ENCODE measurements at regions not wholly inside any gene's neighbourhood (a gene's known extent, or its start where the extent isn't known, plus 50 kb on each side); places are given as distances from the start of the nearest gene placed in this dataset.
"Not testable (repeated sequence)": the region's sequence is repeated elsewhere in the genome, so short reads cannot be mapped to it uniquely, and the experiment has no call there.

DNA sequence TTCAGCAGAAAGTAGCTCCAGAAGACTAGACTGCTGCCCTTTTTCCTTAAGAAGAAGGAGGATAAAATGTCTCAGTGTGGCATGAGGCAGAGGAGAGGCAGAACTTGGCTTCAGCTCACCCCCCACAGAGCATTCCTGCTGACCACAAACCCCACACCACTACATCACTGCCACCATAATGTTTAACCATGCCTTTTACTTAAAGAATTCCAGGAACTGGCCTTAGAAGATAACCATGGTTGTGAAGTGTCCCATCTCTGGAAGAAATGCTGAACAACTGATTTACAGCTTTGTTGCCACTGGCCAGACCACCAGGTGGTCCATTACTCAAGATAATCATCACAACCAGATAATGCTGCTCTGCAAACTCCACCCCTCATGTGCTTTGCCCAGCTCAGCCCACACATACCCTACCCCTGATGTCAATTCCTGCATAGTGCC lies 154.1 kb downstream of the CD24 start:
- no peak for DNase-seq
- POLR2A ChIA-PET, result no interaction called here
- H3K4me3 Mint-ChIP-seq, result no peak overlapping the region

DNA sequence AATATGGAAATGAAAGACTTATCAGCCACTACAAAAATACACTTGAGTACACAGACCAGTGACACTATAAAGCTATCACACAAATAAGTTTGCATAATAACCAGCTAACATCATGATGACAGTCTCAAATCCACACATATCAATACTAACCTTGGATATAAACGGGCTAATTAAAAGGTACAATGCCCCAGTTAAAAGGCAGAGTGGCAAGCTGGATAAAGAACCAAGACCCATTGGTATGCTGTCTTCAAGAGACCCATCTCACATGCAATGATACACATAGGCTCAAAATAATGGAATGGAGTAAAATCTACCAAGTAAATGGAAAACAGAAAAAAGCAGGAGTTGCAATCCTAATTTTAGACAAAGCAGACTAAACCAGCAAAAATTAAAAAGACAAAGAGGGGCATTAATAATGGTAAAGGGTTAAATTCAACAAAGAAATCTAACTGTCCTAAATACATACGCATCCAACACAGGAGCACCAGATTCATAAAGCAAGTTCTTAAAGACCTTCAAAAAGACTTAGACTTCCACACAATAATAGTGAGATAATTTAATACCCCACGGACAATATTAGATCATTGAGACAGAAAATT lies 163.3 kb downstream of the CD24 start:
- ChIA-PET POLR2A (no interaction called here), CTCF (no interaction called here)
- Mint-ChIP-seq H3K27me3 (peaks cover 12% of the 10 kb centered on the region), H3K27ac (no peak overlapping the region), H3K36me3 (ENCODE audit: low read depth) (peaks cover 7% of the 10 kb centered on the region), H3K4me1 (no peaks in the 10 kb centered on the region), H3K4me3 (no peak overlapping the region), H3K9me3 (peaks cover 27% of the 10 kb centered on the region)
- DNase-seq, result no peak

More for the DNA sequence above, 154.1 kb downstream of the CD24 start:
- Mint-ChIP-seq H3K27ac (no peak overlapping the region), H3K4me1 (no peaks in the 10 kb centered on the region), H3K27me3 (peaks cover 8% of the 10 kb centered on the region), H3K9me3 (no peaks in the 10 kb centered on the region), H3K36me3 (ENCODE audit: low read depth) (no peaks in the 10 kb centered on the region)
- CTCF ChIA-PET, result no interaction called here

DNA sequence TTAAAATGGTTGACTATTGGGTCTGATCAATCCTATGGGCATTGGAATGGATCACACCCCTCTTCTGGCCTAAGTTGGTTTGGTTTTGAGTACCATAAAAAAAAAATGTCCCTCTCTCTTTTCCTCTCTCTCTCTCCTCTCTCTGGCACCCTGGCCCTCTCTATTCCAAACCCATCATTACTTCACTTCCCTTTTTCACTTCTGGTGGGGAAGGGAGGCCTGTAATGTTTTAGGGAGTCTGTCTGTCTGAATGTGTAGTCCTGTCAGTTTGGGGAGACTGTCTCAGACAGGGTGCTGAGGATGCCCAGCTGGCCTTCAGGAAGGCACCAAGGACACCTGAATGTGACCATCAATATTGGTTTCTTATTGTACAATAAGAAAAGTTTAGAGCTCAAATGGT lies 165.8 kb downstream of the CD24 start:
- Mint-ChIP-seq H3K9me3 (peaks cover 27% of the 10 kb centered on the region), H3K27ac (no peak overlapping the region), H3K27me3 (peaks cover 12% of the 10 kb centered on the region), H3K4me3 (no peak overlapping the region), H3K4me1 (no peaks in the 10 kb centered on the region), H3K36me3 (ENCODE audit: low read depth) (peaks cover 7% of the 10 kb centered on the region)
- no peak for DNase-seq
- CTCF ChIA-PET, result no interaction called here
- POLR2A ChIA-PET, result no interaction called here

DNA sequence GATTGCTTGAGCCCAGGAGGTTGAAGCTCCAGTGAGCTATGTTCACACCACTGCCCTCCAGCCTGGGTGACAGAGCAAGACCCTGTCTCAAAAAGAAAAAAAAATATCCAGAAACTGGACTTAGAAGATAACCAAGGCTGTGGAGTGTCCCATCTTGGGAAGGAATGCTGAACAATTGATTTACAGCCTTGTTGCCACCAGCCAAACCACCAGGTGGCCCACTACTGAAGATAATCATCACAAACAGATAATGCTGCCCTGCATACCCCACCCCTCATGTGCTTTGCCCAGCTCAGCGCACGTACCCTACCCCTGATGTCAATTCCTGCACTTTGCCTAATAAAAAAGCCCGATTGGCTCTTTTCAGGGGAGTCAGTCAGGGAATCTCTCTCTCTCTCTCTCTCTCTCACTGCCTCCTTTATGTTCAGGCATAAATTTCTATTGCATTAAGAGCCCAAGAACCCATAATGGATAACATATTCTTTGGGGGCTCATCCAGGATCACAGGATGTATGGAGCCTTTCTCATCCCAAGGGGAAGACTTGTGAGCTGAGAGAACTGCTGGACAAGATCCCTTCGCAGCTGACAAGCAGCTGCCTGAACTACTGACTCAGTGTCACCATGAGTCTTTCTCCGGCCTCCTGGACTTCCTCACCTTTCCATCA lies 166.4 kb downstream of the CD24 start:
- Mint-ChIP-seq H3K4me1 (no peaks in the 10 kb centered on the region), H3K36me3 (ENCODE audit: low read depth) (peaks cover 7% of the 10 kb centered on the region), H3K27ac (no peak overlapping the region), H3K27me3 (peaks cover 8% of the 10 kb centered on the region), H3K4me3 (no peak overlapping the region), H3K9me3 (peaks cover 27% of the 10 kb centered on the region)
- no peak for DNase-seq
- ChIA-PET CTCF (no interaction called here), POLR2A (no interaction called here)

DNA sequence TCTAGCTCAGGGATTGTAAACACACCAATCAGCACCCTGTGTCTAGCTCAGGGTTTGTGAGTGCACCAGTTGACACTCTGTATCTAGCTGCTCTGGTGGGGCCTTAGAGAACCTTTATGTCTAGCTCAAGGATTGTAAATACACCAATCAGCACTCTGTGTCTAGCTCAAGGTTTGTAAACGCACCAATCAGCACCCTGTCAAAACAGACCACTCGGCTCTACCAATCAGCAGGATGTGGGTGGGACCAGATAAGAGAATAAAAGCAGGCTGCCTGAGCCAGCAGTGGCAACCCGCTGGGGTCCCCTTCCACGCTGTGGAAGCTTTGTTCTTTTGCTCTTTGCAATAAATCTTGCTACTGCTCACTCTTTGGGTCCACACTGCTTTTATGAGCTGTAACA lies 168.3 kb downstream of the CD24 start:
- DNase-seq; H3K4me1 Mint-ChIP-seq; H3K4me3 Mint-ChIP-seq; CTCF ChIA-PET; H3K27me3 Mint-ChIP-seq; H3K27ac Mint-ChIP-seq; H3K36me3 Mint-ChIP-seq (ENCODE audit: low read depth); POLR2A ChIA-PET: not testable (repeated sequence)
- peaks cover 22% of the 10 kb centered on the region for H3K9me3 Mint-ChIP-seq

DNA sequence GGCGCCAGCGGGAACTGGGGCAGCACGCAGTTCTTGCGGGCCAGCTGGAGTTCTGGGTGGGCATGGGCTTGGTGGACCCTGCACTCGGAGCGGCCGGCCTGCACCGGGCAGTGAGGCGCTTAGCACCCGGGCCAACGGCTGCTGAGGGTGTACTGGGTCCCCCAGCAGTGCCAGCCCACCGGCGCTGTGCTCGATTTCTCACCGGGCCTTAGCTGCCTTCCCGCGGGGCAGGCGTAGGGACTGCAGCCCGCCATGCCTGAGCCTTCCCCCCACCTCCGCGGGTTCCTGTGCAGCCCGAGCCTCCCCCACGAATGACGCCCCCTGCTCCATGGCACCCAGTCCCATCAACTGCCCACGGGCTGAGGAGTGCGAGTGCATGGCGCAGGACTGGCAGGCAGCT lies 168.8 kb downstream of the CD24 start:
- peaks cover 17% of the 10 kb centered on the region for H3K9me3 Mint-ChIP-seq
- H3K27ac Mint-ChIP-seq, result no peak overlapping the region
- POLR2A ChIA-PET, result no interaction called here
- H3K27me3 Mint-ChIP-seq, result peaks cover 5% of the 10 kb centered on the region
- H3K4me3 Mint-ChIP-seq, result no peak overlapping the region
- CTCF ChIA-PET, result no interaction called here
- H3K4me1 Mint-ChIP-seq, result no peaks in the 10 kb centered on the region
- no peak for DNase-seq
- peaks cover 2% of the 10 kb centered on the region for H3K36me3 Mint-ChIP-seq (ENCODE audit: low read depth)

DNA sequence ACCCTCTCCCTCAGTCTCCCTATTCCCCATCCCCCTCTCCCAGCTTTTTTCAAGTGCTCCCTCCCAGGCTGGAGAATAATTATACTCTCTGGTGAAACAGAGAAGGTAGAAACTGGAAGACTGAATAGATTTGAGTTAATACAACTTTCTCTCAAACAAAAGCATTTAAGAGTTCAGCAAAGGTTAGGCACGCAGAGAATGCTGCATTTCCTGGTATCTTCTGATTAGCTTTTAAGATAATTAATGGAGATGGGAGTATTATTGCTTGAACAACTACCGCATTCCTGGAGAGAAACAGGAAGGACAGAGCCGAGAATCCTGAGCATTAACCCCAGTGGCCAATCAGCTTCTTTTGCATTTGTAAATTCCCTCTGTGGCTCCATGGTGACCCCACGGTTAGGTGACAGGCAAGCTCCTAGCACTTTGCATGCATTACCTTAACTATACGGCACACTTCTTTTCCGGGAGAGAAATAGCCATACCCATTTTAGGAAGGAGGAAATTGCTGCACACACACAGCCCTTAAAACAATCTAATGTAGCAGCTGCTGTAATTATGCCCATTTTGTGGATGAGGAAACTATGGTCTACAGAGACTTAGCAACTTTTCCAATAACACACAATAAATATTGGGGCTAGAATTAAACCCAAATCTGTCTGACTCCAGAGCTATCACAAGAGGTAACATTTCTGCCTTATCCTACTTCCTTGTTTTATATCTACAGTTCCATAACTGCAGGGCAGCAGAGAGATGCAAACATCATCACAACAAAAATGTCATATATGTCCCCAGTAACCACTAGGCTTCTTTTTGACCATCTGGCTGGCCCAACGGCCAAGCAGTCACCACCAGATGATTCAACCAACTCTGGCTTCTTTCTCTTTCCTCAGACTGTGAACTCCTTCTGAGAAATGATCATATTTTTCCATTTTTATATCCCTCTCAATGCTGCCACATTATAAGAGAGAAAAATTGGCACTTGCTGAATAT lies 169.9 kb downstream of the CD24 start:
- no peak overlapping the region for H3K27ac Mint-ChIP-seq
- ChIA-PET CTCF (interaction anchor here (0.7 to 0.9 kb wide), 2 partner anchors 17 to 193 kb away, joined by 3 read pairs; no protein-coding TSS in a partner anchor), POLR2A (no interaction called here)
- peaks cover 9% of the 10 kb centered on the region for H3K9me3 Mint-ChIP-seq
- peaks cover 2% of the 10 kb centered on the region for H3K4me1 Mint-ChIP-seq
- no peak overlapping the region for H3K4me3 Mint-ChIP-seq
- peaks cover 2% of the 10 kb centered on the region for H3K36me3 Mint-ChIP-seq (ENCODE audit: low read depth)
- H3K27me3 Mint-ChIP-seq, result peaks cover 14% of the 10 kb centered on the region
- no peak for DNase-seq

DNA sequence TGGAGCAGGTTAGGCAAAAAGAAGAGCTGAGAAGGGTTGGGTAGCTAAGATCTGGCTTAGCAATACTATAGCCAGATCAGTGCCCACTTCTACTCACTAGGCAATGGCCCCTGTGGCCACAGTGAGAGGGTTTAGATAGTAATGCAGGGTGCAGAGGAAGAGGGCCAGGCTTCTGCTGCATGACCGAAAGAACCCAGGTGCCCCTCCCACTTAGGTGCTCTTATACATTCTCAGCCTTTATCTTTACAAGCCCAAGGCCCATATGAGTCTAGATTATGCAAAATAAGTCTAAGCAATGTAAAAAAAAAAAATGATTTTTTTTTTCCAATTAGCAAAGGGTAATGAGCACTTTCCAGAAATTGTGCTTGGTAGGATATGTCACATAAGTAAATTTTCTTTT lies 171.3 kb downstream of the CD24 start:
- Mint-ChIP-seq H3K4me1 (peaks cover 11% of the 10 kb centered on the region), H3K4me3 (no peak overlapping the region), H3K36me3 (ENCODE audit: low read depth) (no peaks in the 10 kb centered on the region), H3K27ac (no peak overlapping the region), H3K27me3 (peaks cover 22% of the 10 kb centered on the region), H3K9me3 (peaks cover 3% of the 10 kb centered on the region)
- CTCF ChIA-PET, result no interaction called here
- POLR2A ChIA-PET, result no interaction called here
- DNase-seq, result no peak

DNA sequence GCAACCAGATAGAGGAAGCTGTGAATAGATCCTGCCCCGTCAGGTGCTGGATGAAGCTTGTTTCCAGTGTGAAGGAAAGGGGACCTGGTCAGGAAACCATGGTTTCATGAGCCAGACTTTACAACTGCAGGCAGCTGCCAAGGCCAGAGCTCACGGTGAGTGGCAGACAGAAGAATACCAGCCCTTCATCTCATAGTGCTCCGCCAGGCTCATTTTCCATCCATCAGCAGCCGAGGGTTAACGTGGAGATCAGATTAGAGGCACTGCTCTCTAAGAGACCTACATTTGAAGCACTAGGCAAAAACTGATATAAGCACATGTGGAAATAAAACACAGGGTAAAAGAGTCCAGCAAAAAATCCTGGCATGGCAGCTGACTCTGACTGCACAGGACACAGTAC lies 172.4 kb downstream of the CD24 start:
- peaks cover 28% of the 10 kb centered on the region for H3K27me3 Mint-ChIP-seq
- no peaks in the 10 kb centered on the region for H3K36me3 Mint-ChIP-seq (ENCODE audit: low read depth)
- CTCF ChIA-PET, result no interaction called here
- POLR2A ChIA-PET, result no interaction called here
- DNase-seq, result no peak
- H3K9me3 Mint-ChIP-seq, result no peaks in the 10 kb centered on the region
- H3K4me1 Mint-ChIP-seq, result peaks cover 11% of the 10 kb centered on the region
- H3K4me3 Mint-ChIP-seq, result no peak overlapping the region
- no peak overlapping the region for H3K27ac Mint-ChIP-seq

DNA sequence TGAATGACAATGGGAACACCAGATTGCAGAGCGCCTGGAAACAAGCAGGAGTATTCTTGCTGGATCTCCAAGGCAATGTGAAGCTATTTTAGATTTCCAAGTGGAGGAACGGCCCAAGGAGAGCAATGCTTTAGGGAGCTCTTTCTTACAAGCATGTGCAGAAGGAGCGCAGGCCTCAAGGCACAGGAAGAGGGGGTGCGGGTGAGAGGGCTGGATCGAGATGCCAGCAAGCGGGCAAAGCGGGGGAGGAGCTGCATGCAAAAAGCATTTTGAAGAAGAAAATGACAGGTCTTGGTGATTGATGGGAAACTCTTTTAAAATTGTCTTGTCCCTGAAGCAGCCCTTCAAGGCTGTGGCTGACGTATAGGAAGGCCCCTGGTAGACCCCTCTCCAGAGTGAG lies 171.9 kb downstream of the QRSL1 start:
- peaks cover 28% of the 10 kb centered on the region for H3K27me3 Mint-ChIP-seq
- no peak for DNase-seq
- CTCF ChIA-PET, result no interaction called here
- POLR2A ChIA-PET, result no interaction called here
- no peaks in the 10 kb centered on the region for H3K9me3 Mint-ChIP-seq
- H3K4me1 Mint-ChIP-seq, result peaks cover 11% of the 10 kb centered on the region
- no peaks in the 10 kb centered on the region for H3K36me3 Mint-ChIP-seq (ENCODE audit: low read depth)
- no peak overlapping the region for H3K4me3 Mint-ChIP-seq
- H3K27ac Mint-ChIP-seq, result no peak overlapping the region

DNA sequence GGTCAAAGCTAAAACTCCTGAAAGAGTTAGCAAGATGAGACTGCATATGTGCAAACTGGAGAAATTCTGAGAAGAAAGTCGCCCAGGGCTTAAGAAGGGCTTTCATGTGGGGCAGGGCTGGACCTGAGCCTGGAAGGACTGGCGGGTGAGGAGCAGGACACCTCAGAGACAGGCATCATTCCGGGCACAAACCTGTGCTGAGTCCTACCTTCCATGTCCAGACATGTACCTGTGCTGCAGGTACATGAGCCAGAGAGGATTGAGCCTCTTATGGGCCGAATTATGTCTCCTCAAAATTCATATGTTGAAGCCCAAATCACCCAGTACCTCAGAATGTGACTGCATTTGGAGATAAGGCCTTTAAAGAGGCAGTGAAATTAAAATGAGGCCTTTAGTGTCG lies 171.0 kb downstream of the QRSL1 start:
- H3K27me3 Mint-ChIP-seq, result peaks cover 33% of the 10 kb centered on the region
- H3K4me1 Mint-ChIP-seq, result peaks cover 11% of the 10 kb centered on the region
- ChIA-PET POLR2A (no interaction called here), CTCF (no interaction called here)
- H3K36me3 Mint-ChIP-seq (ENCODE audit: low read depth), result no peaks in the 10 kb centered on the region
- DNase-seq, result no peak
- H3K27ac Mint-ChIP-seq, result no peak overlapping the region
- H3K9me3 Mint-ChIP-seq, result no peaks in the 10 kb centered on the region
- H3K4me3 Mint-ChIP-seq, result no peak overlapping the region

DNA sequence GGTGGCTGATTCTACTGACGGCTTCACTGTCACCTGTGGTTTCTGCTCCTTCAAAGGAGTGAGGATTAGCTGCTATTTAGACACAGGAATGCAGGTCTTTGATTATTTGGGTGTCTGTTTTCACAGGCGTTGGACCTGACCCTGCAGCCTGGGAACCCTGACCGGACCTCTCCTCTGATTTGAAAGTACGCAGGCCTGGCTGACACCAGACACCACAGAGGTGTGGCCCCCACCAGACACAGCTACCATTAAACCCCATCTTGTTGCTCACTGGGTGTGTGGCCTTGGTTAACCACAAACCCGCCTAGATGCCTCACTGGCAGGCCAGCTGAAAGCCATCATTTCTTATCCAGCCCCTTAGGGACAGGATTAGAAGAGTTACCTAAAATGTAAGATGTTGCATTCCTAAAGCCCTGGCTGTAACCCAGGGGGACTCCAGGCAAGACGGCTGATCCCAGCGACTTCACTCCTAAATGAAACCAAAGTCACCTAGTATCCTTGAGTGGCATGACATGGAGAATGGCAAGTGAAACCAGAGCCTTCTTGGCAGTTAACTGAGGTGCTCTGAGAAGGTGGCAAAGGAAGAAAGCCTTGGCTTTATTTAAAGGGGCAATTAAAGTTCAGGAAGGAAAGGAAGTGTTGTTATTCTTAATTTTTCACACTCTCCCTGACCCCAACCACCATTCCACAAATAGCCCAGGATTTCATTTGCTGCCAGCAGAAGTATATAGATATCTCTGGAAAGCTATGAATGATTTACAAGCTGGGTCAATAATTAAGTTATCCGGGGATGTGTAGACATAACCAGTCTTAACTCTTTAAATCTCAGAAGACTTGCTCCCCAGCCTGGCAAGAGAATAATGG lies 169.9 kb downstream of the QRSL1 start:
- CTCF ChIA-PET, result no interaction called here
- H3K9me3 Mint-ChIP-seq, result no peaks in the 10 kb centered on the region
- H3K27me3 Mint-ChIP-seq, result peaks cover 36% of the 10 kb centered on the region

DNA sequence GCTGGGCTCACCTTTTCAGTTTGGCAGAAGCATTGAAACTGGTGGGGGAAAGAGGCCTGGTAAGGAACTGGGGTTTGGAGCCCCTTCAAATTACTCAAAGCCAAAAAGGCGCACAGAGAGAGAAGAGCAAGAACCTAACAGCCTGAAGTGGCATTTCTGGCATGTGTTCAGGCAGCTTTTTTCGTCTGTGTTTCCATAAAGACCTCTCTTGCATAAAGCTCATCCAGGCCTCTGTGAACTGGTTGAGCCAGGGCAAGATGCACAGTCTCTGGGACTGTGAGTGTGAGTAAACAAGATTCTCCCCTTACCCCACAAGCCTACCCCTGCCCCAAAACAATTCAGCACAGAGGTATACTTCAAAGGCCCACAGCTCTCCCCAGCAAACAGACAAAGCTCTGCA lies 167.8 kb downstream of the QRSL1 start:
- Mint-ChIP-seq H3K9me3 (no peaks in the 10 kb centered on the region), H3K4me1 (peaks cover 11% of the 10 kb centered on the region), H3K36me3 (ENCODE audit: low read depth) (no peaks in the 10 kb centered on the region), H3K27ac (no peak overlapping the region), H3K27me3 (peaks cover 50% of the 10 kb centered on the region), H3K4me3 (no peak overlapping the region)
- ChIA-PET POLR2A (no interaction called here), CTCF (no interaction called here)
- DNase-seq, result no peak

More for the DNA sequence above, 169.9 kb downstream of the QRSL1 start:
- DNase-seq, result peak; percentile 29
- Mint-ChIP-seq H3K27ac (no peak overlapping the region), H3K4me3 (no peak overlapping the region), H3K36me3 (ENCODE audit: low read depth) (no peaks in the 10 kb centered on the region), H3K4me1 (peaks cover 11% of the 10 kb centered on the region)
- POLR2A ChIA-PET, result no interaction called here
